ENCODE measurements at regions not wholly inside any gene's neighbourhood (a gene's known extent, or its start where the extent isn't known, plus 50 kb on each side); places are given as distances from the start of the nearest gene placed in this dataset.

GRCh38 chr3:115232167-115232566 lies 85.1 kb upstream of the ZBTB20 start (continued):
- no peak for TF ChIP-seq PKNOX1 (IDR thresholded peaks at IDR 0.05)
- TF ChIP-seq IRF3 (IDR thresholded peaks at IDR 0.05), result no peak
- no peak for TF ChIP-seq RBBP5 (conservative IDR thresholded peaks at IDR 0.05)
- no peak for TF ChIP-seq ZBTB4 (CRISPR knock-in tag; IDR thresholded peaks at IDR 0.05)

- ChIA-PET CTCF (interaction anchor here (0.7 to 1.0 kb wide), 2 partner anchors 15 to 260 kb away, joined by 3 to 5 read pairs; no protein-coding TSS in a partner anchor), SMC1A (ENCODE audit: uncharacterized antibody, unreplicated experiment) (no interaction called here), POLR2A (no interaction called here), RAD21 (ENCODE audit: unreplicated experiment) (no interaction called here)
- no peaks in the 10 kb centered on the region for H3K9me3 ChIP-seq (replicated peaks; ENCODE audit: control insufficient read depth, insufficient read depth, low read length)
- H3K4me1 ChIP-seq (ENCODE audit: control insufficient read depth, insufficient read depth, low read length), result no peaks in the 10 kb centered on the region
- FAIRE-seq (no peak), ATAC-seq (no peak), DNase-seq (ENCODE audit: low read depth, low spot score) (no peak)
- in situ Hi-C loops (cut with MboI) (no loop called here), intact Hi-C loops (cut with micrococcal nuclease; ENCODE audit: unreplicated experiment) (no loop called here)
- no peak overlapping the region for H3K4me3 ChIP-seq
- no peaks in the 10 kb centered on the region; a peak in 1 of 4 replicates for H3K27me3 ChIP-seq (replicated peaks in 1 of 2; ENCODE audit: control insufficient read depth in 2 of 2, insufficient read depth in 2 of 2, low read length in 1 of 2)
- no peak overlapping the region for H2AFZ ChIP-seq (ENCODE audit: control insufficient read depth, low read depth, low read length)
- WGBS (ENCODE audit: insufficient coverage, insufficient replicate concordance, low lambda C conversion rate, missing lambda C conversion rate), result 0% methylated on average over 2 of the region's 2 CpGs
- H3K79me2 ChIP-seq (ENCODE audit: control insufficient read depth, insufficient read depth, low read length), result no peaks in the 10 kb centered on the region
- H3K9ac ChIP-seq (ENCODE audit: control insufficient read depth, insufficient read depth, low read length), result no peak overlapping the region
- no TSS peak for BruUV-seq (replicated peaks)
- H3K36me3 ChIP-seq (ENCODE audit: control insufficient read depth in 2 of 2, insufficient read depth in 2 of 2, low read length in 1 of 2), result no peaks in the 10 kb centered on the region
- H3K27ac ChIP-seq (ENCODE audit: control insufficient read depth, insufficient read depth), result no peak overlapping the region
- no peak overlapping the region for H3K4me2 ChIP-seq (ENCODE audit: control insufficient read depth, insufficient read depth)
- H4K20me1 ChIP-seq (ENCODE audit: control insufficient read depth, insufficient read depth), result no peaks in the 10 kb centered on the region
- TF ChIP-seq NRF1 (conservative IDR thresholded peaks at IDR 0.05; ENCODE audit: low read depth, low read length), result no peak
- TF ChIP-seq JUNB (IDR thresholded peaks at IDR 0.05), result no peak
- TF ChIP-seq POU2F2 (IDR thresholded peaks at IDR 0.05; ENCODE audit: borderline replicate concordance, low read depth, low read length), result no peak
- no peak for TF ChIP-seq CHD4 (IDR thresholded peaks at IDR 0.05)
- no peak for TF ChIP-seq RB1 (IDR thresholded peaks at IDR 0.05; ENCODE audit: borderline replicate concordance)
- no peak for TF ChIP-seq IRF5 (IDR thresholded peaks at IDR 0.05; ENCODE audit: borderline replicate concordance)
- TF ChIP-seq POLR2AphosphoS2 (IDR thresholded peaks at IDR 0.05; ENCODE audit: low read depth, low read length), result no peak
- TF ChIP-seq CUX1 (IDR thresholded peaks at IDR 0.05; ENCODE audit: insufficient replicate concordance, low read depth, low read length), result no peak
These were observed 85.9 kb upstream of the ZBTB20 start for GRCh38 chr3:115233021-115233420.
